ENCODE measurements at regions not wholly inside any gene's neighbourhood (a gene's known extent, or its start where the extent isn't known, plus 50 kb on each side); places are given as distances from the start of the nearest gene placed in this dataset.

GRCh38 chr9:13642646-13643045 lies 363.2 kb upstream of the MPDZ start:
- 0% methylated on average over 2 of the region's 2 CpGs for WGBS (ENCODE audit: insufficient coverage, low coverage, missing lambda C conversion rate)
- Histone ChIP-seq H3K27ac (ENCODE audit: extremely low read depth, low read depth, low read length) (no peak overlapping the region), H3K27me3 (ENCODE audit: control insufficient read depth in 2 of 2, insufficient read depth in 2 of 2, low read length in 2 of 2) (no peaks in the 10 kb centered on the region), H3K4me3 (no peak overlapping the region), H3K4me1 (replicated peaks in 1 of 2; ENCODE audit: control insufficient read depth in 2 of 2, insufficient read depth in 2 of 2, low read length in 2 of 2) (no peaks in the 10 kb centered on the region), H3K9ac (ENCODE audit: insufficient read depth in 1 of 2, low read depth in 2 of 2, low read length in 2 of 2) (no peak overlapping the region), H3K4me2 (ENCODE audit: insufficient read depth, low read length) (no peak overlapping the region), H3K36me3 (ENCODE audit: control insufficient read depth, insufficient read depth, low read length) (no peaks in the 10 kb centered on the region), H2AFZ (ENCODE audit: low read depth, low read length) (no peak overlapping the region), H3K79me2 (ENCODE audit: control insufficient read depth, insufficient read depth, low read length) (no peaks in the 10 kb centered on the region), H4K20me1 (replicated peaks; ENCODE audit: control insufficient read depth, insufficient read depth, low read length) (no peaks in the 10 kb centered on the region), H3K9me3 (replicated peaks; ENCODE audit: control insufficient read depth, insufficient read depth, low read depth, low read length) (no peaks in the 10 kb centered on the region), H3K9me1 (ENCODE audit: control insufficient read depth, insufficient read depth, low read length) (no peaks in the 10 kb centered on the region)
- in situ Hi-C loops (cut with MboI) (no loop called here), intact Hi-C loops (cut with micrococcal nuclease) (no loop called here)
- DNase-seq (ENCODE audit: extremely low read depth in 1 of 4, low spot score in 3 of 4) (no peak), ATAC-seq (no peak), FAIRE-seq (no peak)
- ChIA-PET POLR2A (no interaction called here), CTCF (ENCODE audit: low intra/inter-chr PET ratio) (no interaction called here)
- no peak for TF ChIP-seq MEIS2 (IDR thresholded peaks at IDR 0.05; ENCODE audit: partially characterized antibody)
- no peak for TF ChIP-seq SNIP1 (IDR thresholded peaks at IDR 0.05; ENCODE audit: low read depth)
- no peak for TF ChIP-seq ZNF212 (CRISPR knock-in tag; IDR thresholded peaks at IDR 0.05)
- no peak for TF ChIP-seq TAF9B (IDR thresholded peaks at IDR 0.05; ENCODE audit: partially characterized antibody)
- no peak for TF ChIP-seq COPS2 (conservative IDR thresholded peaks at IDR 0.05)
- TF ChIP-seq ZNF12 (CRISPR knock-in tag; IDR thresholded peaks at IDR 0.05), result no peak
- TF ChIP-seq ARID1B (IDR thresholded peaks at IDR 0.05), result no peak
- no peak for TF ChIP-seq SNAPC5 (CRISPR knock-in tag; IDR thresholded peaks at IDR 0.05)
- TF ChIP-seq CEBPZ (IDR thresholded peaks at IDR 0.05; ENCODE audit: borderline replicate concordance, low read depth, low read length), result no peak
- TF ChIP-seq ZNF347 (CRISPR knock-in tag; IDR thresholded peaks at IDR 0.05; ENCODE audit: low read depth), result no peak
- no peak for TF ChIP-seq IRF1 (CRISPR knock-in tag; IDR thresholded peaks at IDR 0.05; ENCODE audit: borderline replicate concordance)
- no peak for TF ChIP-seq CXXC5 (CRISPR knock-in tag; IDR thresholded peaks at IDR 0.05)
- TF ChIP-seq NUFIP1 (IDR thresholded peaks at IDR 0.05; ENCODE audit: partially characterized antibody), result no peak
- TF ChIP-seq TFAM (CRISPR knock-in tag; conservative IDR thresholded peaks at IDR 0.05), result no peak
- TF ChIP-seq CTCF (IDR thresholded peaks at IDR 0.05 in 2 of 3, conservative IDR thresholded peaks at IDR 0.05 in 1 of 3; ENCODE audit: insufficient read depth in 2 of 3, low read depth in 1 of 3, low read length in 3 of 3), result no peak
- TF ChIP-seq ZBTB1 (CRISPR knock-in tag; IDR thresholded peaks at IDR 0.05; ENCODE audit: borderline replicate concordance, low read depth), result no peak
- no peak for TF ChIP-seq SRSF7 (optimal IDR thresholded peaks at IDR 0.05; ENCODE audit: low read depth, low read length)
- TF ChIP-seq MCM3 (IDR thresholded peaks at IDR 0.05), result no peak
- no peak for TF ChIP-seq HMG20A (CRISPR knock-in tag; conservative IDR thresholded peaks at IDR 0.05)
- no peak for TF ChIP-seq NCOA2 (IDR thresholded peaks at IDR 0.05; ENCODE audit: partially characterized antibody in 2 of 2)
- no TSS peak for BruUV-seq (replicated peaks)

Measured in K562 (cell line).